ENCODE measurements at regions not wholly inside any gene's neighbourhood (a gene's known extent, or its start where the extent isn't known, plus 50 kb on each side); places are given as distances from the start of the nearest gene placed in this dataset.

- H3K27ac Mint-ChIP-seq = no peak overlapping the region
- H3K27me3 Mint-ChIP-seq (ENCODE audit: low read depth) = no peaks in the 10 kb centered on the region
- H3K4me3 Mint-ChIP-seq = no peak overlapping the region
- no peak for DNase-seq (ENCODE audit: low spot score in 2 of 2, unreplicated experiment in 2 of 2)
- H3K36me3 Mint-ChIP-seq = peaks cover 4% of the 10 kb centered on the region
- peaks cover 19% of the 10 kb centered on the region for H3K9me3 Mint-ChIP-seq
- TF ChIP-seq CTCF (IDR thresholded peaks at IDR 0.05; ENCODE audit: unreplicated experiment) = no peak
- H3K4me1 Mint-ChIP-seq = peaks cover 4% of the 10 kb centered on the region
Measured at GRCh38 chr11:92123540-92123939, 101.1 kb upstream of the FAT3 start.

DNA sequence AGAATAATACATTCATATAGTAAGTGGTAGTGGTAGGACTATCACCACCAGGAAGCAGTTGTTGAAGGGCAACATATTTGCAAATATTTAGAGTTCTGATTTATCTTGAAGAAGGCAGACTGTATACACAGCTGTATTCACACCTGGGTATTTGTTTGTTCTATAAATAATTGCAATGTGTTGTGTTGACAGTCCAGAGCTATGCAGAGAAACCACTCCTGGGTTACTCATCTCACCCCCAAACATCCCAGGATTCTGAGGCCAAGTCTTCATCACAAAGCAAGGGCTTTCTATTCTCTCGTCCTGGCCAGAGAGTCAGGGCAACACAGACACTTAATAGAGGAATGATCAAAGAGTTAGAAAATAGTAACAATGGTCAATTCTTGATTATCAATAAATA, 102.1 kb upstream of the FAT3 start:
- H3K36me3 Mint-ChIP-seq = peaks cover 4% of the 10 kb centered on the region
- no peak for TF ChIP-seq CTCF (IDR thresholded peaks at IDR 0.05; ENCODE audit: unreplicated experiment)
- peaks cover 19% of the 10 kb centered on the region for H3K9me3 Mint-ChIP-seq
- DNase-seq (ENCODE audit: low spot score in 2 of 2, unreplicated experiment in 2 of 2) = no peak
- H3K27me3 Mint-ChIP-seq (ENCODE audit: low read depth) = no peaks in the 10 kb centered on the region
- no peak overlapping the region for H3K4me3 Mint-ChIP-seq
- no peak overlapping the region for H3K27ac Mint-ChIP-seq
- peaks cover 4% of the 10 kb centered on the region for H3K4me1 Mint-ChIP-seq

- TF ChIP-seq CTCF (IDR thresholded peaks at IDR 0.05; ENCODE audit: unreplicated experiment) = no peak
- peaks cover 35% of the 10 kb centered on the region for H3K9me3 Mint-ChIP-seq
- H3K4me1 Mint-ChIP-seq = peaks cover 17% of the 10 kb centered on the region
- peaks cover 4% of the 10 kb centered on the region for H3K36me3 Mint-ChIP-seq
- no peak overlapping the region for H3K4me3 Mint-ChIP-seq
- no peak for DNase-seq (ENCODE audit: low spot score in 2 of 2, unreplicated experiment in 2 of 2)
- no peak overlapping the region for H3K27ac Mint-ChIP-seq
- H3K27me3 Mint-ChIP-seq (ENCODE audit: low read depth) = no peaks in the 10 kb centered on the region
Measured at GRCh38 chr11:92111287-92111686, 113.3 kb upstream of the FAT3 start.

GRCh38 chr11:92109466-92109865, 115.2 kb upstream of the FAT3 start:
- Mint-ChIP-seq H3K27me3 (ENCODE audit: low read depth) (no peaks in the 10 kb centered on the region), H3K4me1 (peaks cover 17% of the 10 kb centered on the region), H3K9me3 (peaks cover 17% of the 10 kb centered on the region), H3K27ac (no peak overlapping the region), H3K4me3 (no peak overlapping the region), H3K36me3 (peaks cover 4% of the 10 kb centered on the region)
- TF ChIP-seq CTCF (IDR thresholded peaks at IDR 0.05; ENCODE audit: unreplicated experiment) = no peak
- DNase-seq (ENCODE audit: low spot score in 2 of 2, unreplicated experiment in 2 of 2) = no peak

GRCh38 chr11:92107331-92107730, 117.3 kb upstream of the FAT3 start:
- Mint-ChIP-seq H3K4me1 (peaks cover 17% of the 10 kb centered on the region), H3K36me3 (no peaks in the 10 kb centered on the region), H3K4me3 (no peak overlapping the region), H3K27me3 (ENCODE audit: low read depth) (no peaks in the 10 kb centered on the region), H3K27ac (no peak overlapping the region), H3K9me3 (no peaks in the 10 kb centered on the region)
- TF ChIP-seq CTCF (IDR thresholded peaks at IDR 0.05; ENCODE audit: unreplicated experiment) = no peak
- no peak for DNase-seq (ENCODE audit: low spot score in 2 of 2, unreplicated experiment in 2 of 2)

DNA sequence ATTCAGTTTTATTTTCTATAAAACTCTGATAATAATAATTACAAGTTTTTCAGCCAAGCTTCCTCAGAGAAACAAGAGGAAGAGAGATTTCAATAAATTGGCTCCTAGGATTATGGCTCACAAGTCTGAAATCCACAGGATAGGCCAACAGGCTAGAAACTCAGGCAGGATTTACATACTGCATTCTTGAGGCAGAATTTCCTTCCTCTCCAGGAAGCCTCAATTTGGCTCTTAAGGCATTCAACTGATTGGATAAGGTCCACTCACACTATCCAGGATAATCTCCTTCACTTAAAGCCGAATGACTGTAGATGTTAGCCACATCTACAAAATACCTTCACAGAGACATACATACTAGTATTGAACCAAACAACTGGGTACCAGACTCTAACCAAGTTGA, 120.3 kb upstream of the FAT3 start:
- Mint-ChIP-seq H3K36me3 (no peaks in the 10 kb centered on the region), H3K4me1 (peaks cover 1% of the 10 kb centered on the region), H3K9me3 (no peaks in the 10 kb centered on the region), H3K27ac (no peak overlapping the region), H3K4me3 (no peak overlapping the region), H3K27me3 (ENCODE audit: low read depth) (no peaks in the 10 kb centered on the region)
- TF ChIP-seq CTCF (IDR thresholded peaks at IDR 0.05; ENCODE audit: unreplicated experiment) = no peak
- DNase-seq (ENCODE audit: low spot score in 2 of 2, unreplicated experiment in 2 of 2) = no peak

Measured in mesothelial cell of epicardium (in vitro differentiated cells).